OCI-LY3 (cell line): ENCODE measurements at regions not wholly inside any gene's neighbourhood (a gene's known extent, or its start where the extent isn't known, plus 50 kb on each side); places are given as distances from the start of the nearest gene placed in this dataset.

Experiments used
- CTCF ChIP-seq: fragments of 200-600, 300-600 bp; sonication (generic); IDR thresholded peaks from 2 replicates; pipeline ENCODE4 v1.5.1; 2014; ENCODE audit warnings: antibody characterized with exemption, low read length, low read depth
- EZH2phosphoT487 ChIP-seq: fragments of 200-600 bp; shearing (Covaris generic); IDR thresholded peaks from 2 replicates; pipeline ENCODE4 v1.6.1; 2018; ENCODE audit warnings: antibody characterized with exemption, mixed run types, low read depth

- TF ChIP-seq CTCF = no peak
- no peak for TF ChIP-seq EZH2phosphoT487
These were observed 248.6 kb upstream of the MAF start for GRCh38 chr16:79849119-79849518.
